HL-60 (cell line): ENCODE measurements at regions not wholly inside any gene's neighbourhood (a gene's known extent, or its start where the extent isn't known, plus 50 kb on each side); places are given as distances from the start of the nearest gene placed in this dataset.
"Not testable (repeated sequence)": the region's sequence is repeated elsewhere in the genome, so short reads cannot be mapped to it uniquely, and the experiment has no call there.

Experiments used
- DNase-seq, 2 experiments: peaks; one replicate each; pipeline ENCODE4 v3.0.0-alpha.2; 2010 to 2020; ENCODE audit warnings: low read depth in 1 of 2, low spot score in 1 of 2
- H3K27ac ChIP-seq: fragments of 250-450 bp; sonication (Bioruptor Pico); replicated peaks from 2 replicates; pipeline ENCODE4 v1.5.1; 2020; ENCODE audit warnings: mild to moderate bottlenecking, moderate library complexity
- H3K27me3 ChIP-seq: fragments of 250-450 bp; sonication (Bioruptor Pico); 2 replicates; pipeline ENCODE4 v1.5.1; 2021; ENCODE audit warnings: mild to moderate bottlenecking, moderate library complexity; ENCODE audit not compliant: insufficient read depth, poor library complexity, severe bottlenecking
- H3K4me3 ChIP-seq: replicated peaks from 2 replicates; pipeline ENCODE4 v1.5.1; 2011; ENCODE audit warnings: mild to moderate bottlenecking, control low read depth, low read length; ENCODE audit not compliant: insufficient read depth
- CTCF ChIP-seq: IDR thresholded peaks from one replicate; pipeline ENCODE4 v1.5.1; 2011; ENCODE audit warnings: low read length, control low read depth, inconsistent platforms; ENCODE audit not compliant: insufficient read depth
- GABPA ChIP-seq: IDR thresholded peaks from 2 replicates; pipeline ENCODE4 v1.6.1; 2012; ENCODE audit warnings: low read depth
- POLR2AphosphoS5 ChIP-seq: IDR thresholded peaks from 2 replicates; pipeline ENCODE4 v1.6.1; 2012; ENCODE audit warnings: low read depth
- REST ChIP-seq: IDR thresholded peaks from 2 replicates; pipeline ENCODE4 v1.6.1; 2012; ENCODE audit warnings: low read depth; ENCODE audit not compliant: insufficient replicate concordance
- SPI1 ChIP-seq: IDR thresholded peaks from 2 replicates; pipeline ENCODE4 v1.6.1; 2012; ENCODE audit warnings: low read depth, mild to moderate bottlenecking, borderline replicate concordance

GRCh38 chrX:121570072-121570841 is 522.8 kb downstream of the GLUD2 start:
- no peak for TF ChIP-seq CTCF
- no peak for TF ChIP-seq REST
- TF ChIP-seq POLR2AphosphoS5, result no peak
- TF ChIP-seq GABPA, result no peak
- no peak for TF ChIP-seq SPI1
- no peak for DNase-seq
- Histone ChIP-seq H3K27ac (no peak overlapping the region), H3K4me3 (no peak overlapping the region), H3K27me3 (no peaks in the 10 kb centered on the region)

- Histone ChIP-seq H3K27ac (no peak overlapping the region), H3K27me3 (no peaks in the 10 kb centered on the region), H3K4me3 (no peak overlapping the region)
- no peak for DNase-seq
- TF ChIP-seq POLR2AphosphoS5, result no peak
- TF ChIP-seq SPI1, result no peak
- no peak for TF ChIP-seq CTCF
- no peak for TF ChIP-seq REST
- TF ChIP-seq GABPA, result no peak
Measured at GRCh38 chrX:121571333-121571732, 523.9 kb downstream of the GLUD2 start.

GRCh38 chrX:121574384-121574783 is 527.0 kb downstream of the GLUD2 start:
- not testable (repeated sequence) for DNase-seq, H3K27me3 ChIP-seq, H3K27ac ChIP-seq, H3K4me3 ChIP-seq

- H3K4me3 ChIP-seq, result no peak overlapping the region
- DNase-seq, result peak in 1 of 2 experiments; percentile 29
- H3K27ac ChIP-seq, result no peak overlapping the region
- TF ChIP-seq REST, result no peak
- peak; percentile 1 for TF ChIP-seq CTCF
- peaks cover 2% of the 10 kb centered on the region for H3K27me3 ChIP-seq
Measured at GRCh38 chrX:121579016-121579760, 531.8 kb downstream of the GLUD2 start.
